Uterus (tissue), 2 donors: ENCODE measurements at regions not wholly inside any gene's neighbourhood (a gene's known extent, or its start where the extent isn't known, plus 50 kb on each side); places are given as distances from the start of the nearest gene placed in this dataset.

Experiments used
- CTCF ChIP-seq, 4 experiments: fragments of 200-600 bp in 2 of 4; fragments of 450-650 bp in 2 of 4; sonication (generic) in 2 of 4; IDR thresholded peaks; one replicate each; pipeline ENCODE4 v1.5.1; 2016 to 2019; ENCODE audit warnings: antibody characterized with exemption in 4 of 4, mild to moderate bottlenecking in 2 of 4, moderate library complexity in 1 of 4
- POLR2A ChIP-seq, 2 donors: fragments of 450-650 bp; IDR thresholded peaks; one replicate each; pipeline ENCODE4 v1.6.1; 2016; ENCODE audit warnings: antibody characterized with exemption in 2 of 2, mild to moderate bottlenecking in 1 of 2, moderate library complexity in 1 of 2

GRCh38 chr1:87864676-87865075 lies 536.0 kb downstream of the LMO4 start:
- TF ChIP-seq CTCF (IDR thresholded peaks at IDR 0.05) (no peak), POLR2A (IDR thresholded peaks at IDR 0.05) (no peak)
